ENCODE measurements at regions not wholly inside any gene's neighbourhood (a gene's known extent, or its start where the extent isn't known, plus 50 kb on each side); places are given as distances from the start of the nearest gene placed in this dataset.
A peak's percentile ranks its signal among the peaks of the same experiment; 100 is the strongest.

DNA sequence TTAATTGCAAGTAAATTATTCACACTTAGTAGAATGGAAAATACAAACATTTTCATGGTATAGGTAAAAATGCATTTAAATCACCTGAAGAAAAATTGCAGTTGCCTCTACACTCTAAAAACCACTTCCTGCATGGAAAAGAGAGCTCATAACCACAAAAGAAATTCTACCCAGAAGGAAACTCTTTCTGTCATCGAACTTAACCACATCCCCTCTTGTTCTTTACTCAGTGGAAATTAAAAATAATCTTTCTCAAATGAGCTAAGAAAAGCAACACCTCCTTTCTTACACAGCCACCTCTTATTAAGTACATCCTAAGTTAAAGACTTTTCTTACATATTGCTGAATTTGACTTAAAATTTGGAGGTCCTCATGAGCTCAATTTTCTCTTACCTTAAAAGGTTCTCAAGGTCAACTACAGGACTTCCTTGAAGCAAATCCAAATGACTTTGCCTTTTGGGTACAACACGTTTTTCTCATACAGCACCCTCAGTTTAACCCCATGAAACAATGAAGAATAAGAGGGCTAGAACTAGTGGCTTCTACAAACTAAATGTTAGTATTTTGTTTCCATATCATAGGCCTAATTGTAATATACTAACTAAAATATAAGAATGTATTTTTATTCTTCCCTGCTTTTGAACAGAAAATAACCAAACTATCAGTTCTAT, 109.1 kb upstream of the CRIM1 start (continued):
- TF ChIP-seq, protein P1, sequence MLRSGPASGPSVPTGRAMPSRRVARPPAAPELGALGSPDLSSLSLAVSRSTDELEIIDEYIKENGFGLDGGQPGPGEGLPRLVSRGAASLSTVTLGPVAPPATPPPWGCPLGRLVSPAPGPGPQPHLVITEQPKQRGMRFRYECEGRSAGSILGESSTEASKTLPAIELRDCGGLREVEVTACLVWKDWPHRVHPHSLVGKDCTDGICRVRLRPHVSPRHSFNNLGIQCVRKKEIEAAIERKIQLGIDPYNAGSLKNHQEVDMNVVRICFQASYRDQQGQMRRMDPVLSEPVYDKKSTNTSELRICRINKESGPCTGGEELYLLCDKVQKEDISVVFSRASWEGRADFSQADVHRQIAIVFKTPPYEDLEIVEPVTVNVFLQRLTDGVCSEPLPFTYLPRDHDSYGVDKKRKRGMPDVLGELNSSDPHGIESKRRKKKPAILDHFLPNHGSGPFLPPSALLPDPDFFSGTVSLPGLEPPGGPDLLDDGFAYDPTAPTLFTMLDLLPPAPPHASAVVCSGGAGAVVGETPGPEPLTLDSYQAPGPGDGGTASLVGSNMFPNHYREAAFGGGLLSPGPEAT (IDR thresholded peaks at IDR 0.05; ENCODE audit: low read depth): peak; percentile 73
- TF ChIP-seq CREM (IDR thresholded peaks at IDR 0.05; ENCODE audit: low read depth) (peak; percentile 72; the same call in 1 of the 2 replicates), RUNX3 (IDR thresholded peaks at IDR 0.05; ENCODE audit: low read length) (peak; percentile 100), STAT3 (IDR thresholded peaks at IDR 0.05; ENCODE audit: low read depth, low read length) (no peak), KAT2A (conservative IDR thresholded peaks at IDR 0.05; ENCODE audit: control insufficient read depth, low read depth, low read length) (no peak), TCF3 (IDR thresholded peaks at IDR 0.05; ENCODE audit: borderline replicate concordance, insufficient read depth, low read depth, low read length) (no peak), RB1 (IDR thresholded peaks at IDR 0.05; ENCODE audit: borderline replicate concordance) (no peak), GABPA (IDR thresholded peaks at IDR 0.05; ENCODE audit: low read depth) (peak; percentile 77), IKZF2 (IDR thresholded peaks at IDR 0.05) (peak; percentile 88 to 91), EGR1 (IDR thresholded peaks at IDR 0.05; ENCODE audit: borderline replicate concordance in 1 of 2, low read depth in 2 of 2, low read length in 2 of 2) (no peak), ZNF207 (IDR thresholded peaks at IDR 0.05; ENCODE audit: borderline replicate concordance) (no peak), SUPT20H (IDR thresholded peaks at IDR 0.05; ENCODE audit: borderline replicate concordance, control insufficient read depth, low read depth, low read length) (no peak), SMAD5 (IDR thresholded peaks at IDR 0.05; ENCODE audit: low read depth) (no peak), FOXM1 (IDR thresholded peaks at IDR 0.05; ENCODE audit: low read depth, low read length) (peak; percentile 91), ZZZ3 (IDR thresholded peaks at IDR 0.05; ENCODE audit: control insufficient read depth, insufficient read length, low read depth) (no peak), SPI1 (IDR thresholded peaks at IDR 0.05; ENCODE audit: borderline replicate concordance, insufficient read depth, low read depth, low read length) (no peak), SREBF1 (IDR thresholded peaks at IDR 0.05; ENCODE audit: low read length) (no peak), CBX5 (IDR thresholded peaks at IDR 0.05; ENCODE audit: low read depth) (0 out of 2 replicates have a peak, but pooled peaks have one; percentile 76), FOS (IDR thresholded peaks at IDR 0.05; ENCODE audit: borderline replicate concordance, extremely low read depth, insufficient read length) (no peak), BRCA1 (IDR thresholded peaks at IDR 0.05; ENCODE audit: low read depth, low read length) (no peak), HDGF (IDR thresholded peaks at IDR 0.05) (no peak), SIX5 (IDR thresholded peaks at IDR 0.05; ENCODE audit: low read depth, low read length, severe bottlenecking) (no peak), RELA (IDR thresholded peaks at IDR 0.05; ENCODE audit: borderline replicate concordance, partially characterized antibody) (no peak), POU2F2 (IDR thresholded peaks at IDR 0.05; ENCODE audit: borderline replicate concordance, low read depth, low read length) (no peak)
- TF ChIP-seq, protein P2, sequence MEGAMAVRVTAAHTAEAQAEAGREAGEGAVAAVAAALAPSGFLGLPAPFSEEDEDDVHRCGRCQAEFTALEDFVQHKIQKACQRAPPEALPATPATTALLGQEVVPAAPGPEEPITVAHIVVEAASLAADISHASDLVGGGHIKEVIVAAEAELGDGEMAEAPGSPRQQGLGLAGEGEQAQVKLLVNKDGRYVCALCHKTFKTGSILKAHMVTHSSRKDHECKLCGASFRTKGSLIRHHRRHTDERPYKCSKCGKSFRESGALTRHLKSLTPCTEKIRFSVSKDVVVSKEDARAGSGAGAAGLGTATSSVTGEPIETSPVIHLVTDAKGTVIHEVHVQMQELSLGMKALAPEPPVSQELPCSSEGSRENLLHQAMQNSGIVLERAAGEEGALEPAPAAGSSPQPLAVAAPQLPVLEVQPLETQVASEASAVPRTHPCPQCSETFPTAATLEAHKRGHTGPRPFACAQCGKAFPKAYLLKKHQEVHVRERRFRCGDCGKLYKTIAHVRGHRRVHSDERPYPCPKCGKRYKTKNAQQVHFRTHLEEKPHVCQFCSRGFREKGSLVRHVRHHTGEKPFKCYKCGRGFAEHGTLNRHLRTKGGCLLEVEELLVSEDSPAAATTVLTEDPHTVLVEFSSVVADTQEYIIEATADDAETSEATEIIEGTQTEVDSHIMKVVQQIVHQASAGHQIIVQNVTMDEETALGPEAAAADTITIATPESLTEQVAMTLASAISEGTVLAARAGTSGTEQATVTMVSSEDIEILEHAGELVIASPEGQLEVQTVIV (IDR thresholded peaks at IDR 0.05; ENCODE audit: borderline replicate concordance, partially characterized antibody): no peak
- TF ChIP-seq, protein P3, sequence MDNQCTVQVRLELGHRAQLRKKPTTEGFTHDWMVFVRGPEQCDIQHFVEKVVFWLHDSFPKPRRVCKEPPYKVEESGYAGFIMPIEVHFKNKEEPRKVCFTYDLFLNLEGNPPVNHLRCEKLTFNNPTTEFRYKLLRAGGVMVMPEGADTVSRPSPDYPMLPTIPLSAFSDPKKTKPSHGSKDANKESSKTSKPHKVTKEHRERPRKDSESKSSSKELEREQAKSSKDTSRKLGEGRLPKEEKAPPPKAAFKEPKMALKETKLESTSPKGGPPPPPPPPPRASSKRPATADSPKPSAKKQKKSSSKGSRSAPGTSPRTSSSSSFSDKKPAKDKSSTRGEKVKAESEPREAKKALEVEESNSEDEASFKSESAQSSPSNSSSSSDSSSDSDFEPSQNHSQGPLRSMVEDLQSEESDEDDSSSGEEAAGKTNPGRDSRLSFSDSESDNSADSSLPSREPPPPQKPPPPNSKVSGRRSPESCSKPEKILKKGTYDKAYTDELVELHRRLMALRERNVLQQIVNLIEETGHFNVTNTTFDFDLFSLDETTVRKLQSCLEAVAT (IDR thresholded peaks at IDR 0.05): peak; percentile 71

All from GM12878 (cell line).